ENCODE measurements at regions not wholly inside any gene's neighbourhood (a gene's known extent, or its start where the extent isn't known, plus 50 kb on each side); places are given as distances from the start of the nearest gene placed in this dataset.

GRCh38 chr10:78628976-78629375 is 439.8 kb upstream of the ZMIZ1 start:
- Mint-ChIP-seq H3K36me3 (no peaks in the 10 kb centered on the region), H3K9me3 (no peaks in the 10 kb centered on the region), H3K4me1 (peaks cover 0 to 8% (median 0%) of the 10 kb centered on the region in 4 donors), H3K4me3 (no peak overlapping the region), H3K27me3 (no peaks in the 10 kb centered on the region), H3K27ac (no peak overlapping the region)
- DNase-seq: no peak
- POLR2A ChIA-PET: no interaction called here
- no peak for ATAC-seq

DNA sequence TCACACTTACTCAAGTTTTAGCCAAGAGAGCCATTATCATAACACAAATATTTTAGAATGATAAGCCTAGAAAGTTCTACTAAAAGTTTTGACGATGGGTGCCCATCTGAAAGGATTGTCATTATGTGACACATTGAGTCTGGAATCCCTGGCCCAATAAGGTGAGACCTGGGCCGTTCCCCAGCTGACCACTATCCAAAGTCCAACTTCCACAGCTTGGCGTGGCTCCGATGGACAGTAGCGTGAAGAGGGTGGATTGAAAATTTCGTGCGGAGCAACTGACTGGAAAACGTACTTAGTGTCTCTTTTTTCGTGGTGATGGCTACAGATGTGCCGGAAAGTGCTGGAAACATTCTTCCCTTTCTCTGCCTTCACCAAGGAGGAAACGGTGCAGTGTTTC is 439.0 kb upstream of the ZMIZ1 start:
- ATAC-seq: no peak
- H3K27ac Mint-ChIP-seq: no peak overlapping the region
- H3K4me1 Mint-ChIP-seq: peaks cover 0 to 8% (median 0%) of the 10 kb centered on the region in 4 donors
- no peaks in the 10 kb centered on the region for H3K9me3 Mint-ChIP-seq
- DNase-seq: no peak
- no peak overlapping the region for H3K4me3 Mint-ChIP-seq
- no peaks in the 10 kb centered on the region for H3K36me3 Mint-ChIP-seq
- H3K27me3 Mint-ChIP-seq: peaks cover 0 to 4% (median 0%) of the 10 kb centered on the region in 5 donors
- POLR2A ChIA-PET: interaction anchor here (0.7 kb wide), 1 partner anchor 572 kb away, joined by 5 read pairs; no protein-coding TSS in a partner anchor

DNA sequence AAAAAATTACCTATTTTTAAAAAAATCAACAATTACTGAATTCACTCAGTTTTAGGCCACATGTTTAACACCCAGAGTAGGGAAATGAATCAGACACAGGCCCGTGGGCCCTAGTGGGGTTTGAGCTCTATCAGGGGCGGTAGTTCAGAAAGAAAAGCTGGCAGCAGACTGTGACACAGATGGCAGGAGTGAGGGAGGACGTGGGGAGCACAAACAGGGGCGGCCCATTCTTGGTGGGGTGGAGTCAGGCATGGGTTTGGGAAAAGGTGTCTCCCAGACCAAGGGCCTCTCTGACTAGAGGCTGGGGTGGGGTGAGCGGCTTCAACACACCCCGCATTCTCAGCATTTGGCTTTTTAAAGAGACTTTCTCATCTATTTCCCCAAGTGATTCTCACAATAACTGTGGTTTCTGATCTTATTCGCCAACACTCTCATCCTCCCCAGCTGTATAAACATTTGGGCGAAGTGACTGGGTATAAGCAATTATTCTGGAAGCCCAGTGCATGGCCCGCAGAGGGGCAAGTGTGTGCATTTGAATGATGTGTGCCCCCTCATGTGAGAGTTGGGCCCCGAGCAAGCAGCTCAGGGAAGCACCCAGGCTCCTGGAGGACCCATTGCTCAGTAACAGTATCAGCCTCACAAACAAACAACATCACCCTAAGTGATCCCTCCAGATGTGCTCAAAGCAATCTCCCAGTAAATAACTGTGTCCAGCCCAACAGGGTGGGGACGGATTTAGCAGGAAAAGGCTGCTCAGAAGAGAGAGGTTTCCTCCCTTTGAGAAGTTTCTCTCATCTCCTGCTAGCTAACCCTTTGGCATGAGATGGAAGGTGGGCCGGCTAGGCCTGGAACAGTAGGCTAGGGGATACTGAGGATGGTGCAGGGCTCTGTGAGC is 437.6 kb upstream of the ZMIZ1 start:
- Mint-ChIP-seq H3K36me3 (no peaks in the 10 kb centered on the region), H3K27me3 (peaks cover 0 to 4% (median 1%) of the 10 kb centered on the region in 5 donors), H3K4me1 (peaks cover 0 to 8% (median 0%) of the 10 kb centered on the region in 4 donors), H3K27ac (no peak overlapping the region), H3K4me3 (no peak overlapping the region), H3K9me3 (no peaks in the 10 kb centered on the region)
- no peak for ATAC-seq
- POLR2A ChIA-PET: no interaction called here
- DNase-seq: no peak

DNA sequence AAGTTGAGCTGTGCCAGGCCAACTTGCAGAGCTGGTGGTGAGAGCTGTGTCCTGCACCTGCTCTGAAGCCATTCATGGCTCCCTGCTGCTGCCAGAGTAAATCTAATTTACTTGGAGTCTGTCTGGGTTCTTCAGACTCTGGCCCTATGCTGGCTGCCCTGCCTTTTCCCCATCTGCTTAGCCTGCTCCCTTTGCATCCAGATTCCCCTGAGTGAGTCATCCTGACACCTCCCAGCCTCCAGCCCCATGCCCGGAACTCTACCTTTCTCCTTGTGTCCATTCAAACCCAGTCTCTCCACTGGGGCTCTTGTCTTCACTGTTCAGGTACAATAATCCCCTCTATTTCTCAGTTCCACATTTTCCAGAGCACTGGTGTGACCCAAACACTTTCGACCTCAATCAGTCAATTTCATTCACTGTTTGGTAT is 434.4 kb upstream of the ZMIZ1 start:
- Mint-ChIP-seq H3K27ac (no peak overlapping the region), H3K4me1 (peaks cover 0 to 4% (median 0%) of the 10 kb centered on the region in 4 donors), H3K27me3 (peaks cover 0 to 8% (median 2%) of the 10 kb centered on the region in 5 donors), H3K4me3 (no peak overlapping the region), H3K9me3 (no peaks in the 10 kb centered on the region), H3K36me3 (no peaks in the 10 kb centered on the region)
- POLR2A ChIA-PET: no interaction called here
- ATAC-seq: no peak
- DNase-seq: no peak

DNA sequence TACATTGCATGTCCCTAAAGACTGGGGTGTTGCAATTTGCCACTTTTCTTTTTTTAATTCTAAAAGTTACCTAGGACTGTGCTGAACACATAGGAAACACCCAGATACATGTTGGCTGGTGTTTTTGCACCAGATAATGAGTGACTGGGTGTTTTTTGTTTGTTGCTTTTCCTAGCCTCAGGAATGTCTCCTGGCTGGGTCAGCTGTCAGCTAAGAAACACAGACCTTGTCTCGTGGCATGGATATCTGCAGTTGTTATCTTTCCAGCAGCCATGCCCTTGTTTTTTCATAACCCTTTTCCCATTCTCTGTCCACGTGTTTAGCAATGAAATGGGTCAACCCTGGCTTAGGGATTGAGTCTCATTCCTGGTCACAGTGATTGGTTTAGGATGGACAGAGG is 433.9 kb upstream of the ZMIZ1 start:
- H3K9me3 Mint-ChIP-seq: no peaks in the 10 kb centered on the region
- no peaks in the 10 kb centered on the region for H3K4me1 Mint-ChIP-seq

GRCh38 chr10:78639629-78640028 is 429.1 kb upstream of the ZMIZ1 start:
- DNase-seq (no peak), ATAC-seq (no peak)
- POLR2A ChIA-PET: no interaction called here
- H3K27ac Mint-ChIP-seq: no peak overlapping the region
- peaks cover 0 to 7% (median 0%) of the 10 kb centered on the region in 4 donors for H3K4me1 Mint-ChIP-seq
- peaks cover 0 to 6% (median 1%) of the 10 kb centered on the region in 5 donors for H3K27me3 Mint-ChIP-seq
- no peak overlapping the region for H3K4me3 Mint-ChIP-seq
- peaks cover 0 to 2% (median 0%) of the 10 kb centered on the region in 3 donors for H3K36me3 Mint-ChIP-seq
- H3K9me3 Mint-ChIP-seq: peaks cover 0 to 4% (median 2%) of the 10 kb centered on the region in 9 donors

More for the DNA sequence above, 433.9 kb upstream of the ZMIZ1 start:
- no peak overlapping the region for H3K27ac Mint-ChIP-seq
- no peaks in the 10 kb centered on the region for H3K36me3 Mint-ChIP-seq
- ATAC-seq (no peak), DNase-seq (no peak)
- POLR2A ChIA-PET: no interaction called here
- H3K27me3 Mint-ChIP-seq: peaks cover 0 to 8% (median 2%) of the 10 kb centered on the region in 5 donors
- no peak overlapping the region for H3K4me3 Mint-ChIP-seq

DNA sequence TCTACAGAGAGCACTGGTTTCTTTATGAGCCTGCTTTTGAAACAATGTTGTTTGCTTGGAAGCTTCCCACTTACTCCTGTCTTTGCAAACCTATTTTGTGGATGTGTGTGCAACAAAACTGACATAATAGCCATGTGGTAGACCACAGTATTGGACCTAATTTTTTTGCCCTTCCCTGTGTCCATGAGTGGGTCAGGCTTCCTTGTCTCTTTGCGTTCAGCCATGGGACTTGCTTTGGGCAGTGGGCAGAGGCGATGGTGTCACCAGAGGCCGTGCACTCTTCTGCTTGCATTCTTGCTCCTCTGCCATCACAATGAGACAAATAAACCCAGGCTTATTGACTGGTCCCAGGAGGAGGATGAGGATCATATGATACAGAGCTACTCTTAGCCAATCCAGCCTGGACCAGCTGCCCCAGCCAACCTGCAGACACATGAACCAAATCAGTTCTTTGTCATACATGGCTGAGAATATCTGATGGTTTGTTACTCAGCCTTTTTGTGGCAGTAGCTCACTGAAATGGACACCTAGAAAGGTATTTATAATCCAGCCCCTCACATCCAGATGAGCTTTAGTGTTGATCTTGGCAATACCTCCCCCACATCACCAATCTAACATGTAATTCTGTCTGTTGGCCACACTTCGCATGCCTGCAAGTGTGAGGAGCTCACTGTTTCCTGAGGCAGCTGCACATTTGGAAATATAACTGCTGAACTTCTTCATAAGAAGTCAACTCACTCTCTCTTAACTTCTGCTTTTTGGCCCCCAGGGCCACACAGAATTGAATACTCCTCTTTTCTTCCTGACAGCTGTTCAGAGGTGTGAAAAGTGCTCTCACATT is 427.8 kb upstream of the ZMIZ1 start:
- H3K36me3 Mint-ChIP-seq: peaks cover 0 to 12% (median 0%) of the 10 kb centered on the region in 3 donors

GRCh38 chr10:78641693-78642092 is 427.1 kb upstream of the ZMIZ1 start:
- DNase-seq (no peak), ATAC-seq (no peak)
- Mint-ChIP-seq H3K36me3 (peaks cover 0 to 12% (median 0%) of the 10 kb centered on the region in 3 donors), H3K4me1 (peaks cover 0 to 7% (median 0%) of the 10 kb centered on the region in 4 donors), H3K27me3 (peaks cover 0 to 6% (median 0%) of the 10 kb centered on the region in 5 donors), H3K9me3 (peaks cover 0 to 10% (median 5%) of the 10 kb centered on the region in 9 donors), H3K27ac (no peak overlapping the region), H3K4me3 (no peak overlapping the region)
- POLR2A ChIA-PET: no interaction called here

More for the DNA sequence above, 427.8 kb upstream of the ZMIZ1 start:
- H3K27me3 Mint-ChIP-seq: peaks cover 0 to 6% (median 0%) of the 10 kb centered on the region in 5 donors
- H3K4me3 Mint-ChIP-seq: no peak overlapping the region
- no peak overlapping the region for H3K27ac Mint-ChIP-seq
- ATAC-seq: no peak
- DNase-seq: no peak
- H3K4me1 Mint-ChIP-seq: peaks cover 0 to 7% (median 0%) of the 10 kb centered on the region in 4 donors
- POLR2A ChIA-PET: no interaction called here
- peaks cover 0 to 10% (median 5%) of the 10 kb centered on the region in 9 donors for H3K9me3 Mint-ChIP-seq

GRCh38 chr10:78642269-78642816 is 426.4 kb upstream of the ZMIZ1 start:
- no peak overlapping the region for H3K4me3 Mint-ChIP-seq
- POLR2A ChIA-PET: no interaction called here
- ATAC-seq (no peak), DNase-seq (no peak)
- H3K9me3 Mint-ChIP-seq: peaks cover 0 to 10% (median 5%) of the 10 kb centered on the region in 9 donors
- H3K36me3 Mint-ChIP-seq: peaks cover 0 to 12% (median 0%) of the 10 kb centered on the region in 3 donors
- H3K4me1 Mint-ChIP-seq: peaks cover 0 to 7% (median 1%) of the 10 kb centered on the region in 4 donors
- peaks cover 0 to 6% (median 3%) of the 10 kb centered on the region in 5 donors for H3K27me3 Mint-ChIP-seq
- no peak overlapping the region for H3K27ac Mint-ChIP-seq

DNA sequence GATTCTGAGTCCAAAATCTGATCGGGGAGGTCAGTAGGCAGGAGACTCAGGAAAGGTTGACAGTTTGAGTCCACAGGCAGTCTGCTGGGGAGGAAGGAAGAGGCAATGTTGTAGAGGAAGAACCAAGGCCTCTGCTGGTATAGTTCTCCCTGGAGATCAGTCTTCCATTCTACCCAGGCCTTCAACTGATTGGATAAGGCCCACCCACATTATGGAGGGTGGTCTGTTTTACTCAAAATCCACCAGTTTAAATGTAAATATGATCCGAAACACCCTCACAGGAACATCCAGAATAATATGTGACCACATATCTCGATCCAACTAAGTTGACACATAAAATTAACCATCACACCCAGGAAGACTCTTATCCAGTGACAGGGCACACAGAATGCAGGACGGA is 425.3 kb upstream of the ZMIZ1 start:
- Mint-ChIP-seq H3K4me1 (peaks cover 0 to 7% (median 1%) of the 10 kb centered on the region in 4 donors), H3K27me3 (peaks cover 3 to 14% (median 4%) of the 10 kb centered on the region in 5 donors), H3K4me3 (no peak overlapping the region), H3K27ac (no peak overlapping the region), H3K9me3 (peaks cover 0 to 10% (median 5%) of the 10 kb centered on the region in 9 donors), H3K36me3 (peaks cover 0 to 12% (median 0%) of the 10 kb centered on the region in 3 donors)
- ATAC-seq (no peak), DNase-seq (no peak)
- POLR2A ChIA-PET: no interaction called here

DNA sequence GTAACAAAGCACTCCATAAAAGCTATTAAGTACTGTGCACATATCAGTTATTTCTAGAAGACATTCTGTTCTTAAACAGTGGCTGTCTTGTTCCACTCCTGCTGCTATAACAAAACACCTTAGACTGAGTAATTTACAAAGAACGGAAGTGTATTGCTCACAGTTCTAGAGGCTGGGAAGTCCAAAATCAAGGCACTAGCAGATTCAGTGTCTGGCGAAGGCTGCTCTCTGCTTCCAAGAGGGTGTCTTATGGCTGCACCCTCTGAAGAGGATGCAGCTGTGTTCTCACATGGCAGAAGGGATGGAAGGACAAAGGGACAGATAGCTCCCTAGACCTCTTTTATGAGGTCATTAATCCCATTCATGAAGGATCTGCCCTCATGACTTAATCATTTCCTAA is 424.2 kb upstream of the ZMIZ1 start:
- Mint-ChIP-seq H3K36me3 (peaks cover 0 to 12% (median 0%) of the 10 kb centered on the region in 3 donors), H3K9me3 (peaks cover 0 to 10% (median 5%) of the 10 kb centered on the region in 9 donors), H3K4me3 (no peak overlapping the region), H3K4me1 (peaks cover 0 to 7% (median 1%) of the 10 kb centered on the region in 4 donors), H3K27me3 (peaks cover 4 to 19% (median 7%) of the 10 kb centered on the region in 5 donors), H3K27ac (no peak overlapping the region)
- ATAC-seq: no peak
- POLR2A ChIA-PET: no interaction called here
- DNase-seq: no peak

GRCh38 chr10:78645169-78645686 is 423.5 kb upstream of the ZMIZ1 start:
- no peak for ATAC-seq
- POLR2A ChIA-PET: no interaction called here
- no peak for DNase-seq
- peaks cover 0 to 12% (median 0%) of the 10 kb centered on the region in 3 donors for H3K36me3 Mint-ChIP-seq
- peaks cover 4 to 26% (median 10%) of the 10 kb centered on the region in 5 donors for H3K27me3 Mint-ChIP-seq
- H3K9me3 Mint-ChIP-seq: peaks cover 0 to 10% (median 5%) of the 10 kb centered on the region in 9 donors
- H3K27ac Mint-ChIP-seq: no peak overlapping the region
- H3K4me1 Mint-ChIP-seq: peaks cover 0 to 7% (median 1%) of the 10 kb centered on the region in 4 donors
- H3K4me3 Mint-ChIP-seq: no peak overlapping the region
